Urothelium cell line (cell line): ENCODE measurements at regions not wholly inside any gene's neighbourhood (a gene's known extent, or its start where the extent isn't known, plus 50 kb on each side); places are given as distances from the start of the nearest gene placed in this dataset.
"Not testable (repeated sequence)": the region's sequence is repeated elsewhere in the genome, so short reads cannot be mapped to it uniquely, and the experiment has no call there.

ENCODE experiments used
- DNase-seq: peaks from one replicate; pipeline ENCODE4 v3.0.0; 2011; ENCODE audit warnings: low spot score, mixed read lengths
- FAIRE-seq: peaks from 2 replicates; lab custom pipeline; 2011; peaks lifted over from hg19 to GRCh38; lab: Jason Lieb, UNC

- FAIRE-seq (no peak), DNase-seq (peak; percentile 6)
Measured at GRCh38 chr3:20668411-20668810, 482.4 kb upstream of the SGO1 start.

DNA sequence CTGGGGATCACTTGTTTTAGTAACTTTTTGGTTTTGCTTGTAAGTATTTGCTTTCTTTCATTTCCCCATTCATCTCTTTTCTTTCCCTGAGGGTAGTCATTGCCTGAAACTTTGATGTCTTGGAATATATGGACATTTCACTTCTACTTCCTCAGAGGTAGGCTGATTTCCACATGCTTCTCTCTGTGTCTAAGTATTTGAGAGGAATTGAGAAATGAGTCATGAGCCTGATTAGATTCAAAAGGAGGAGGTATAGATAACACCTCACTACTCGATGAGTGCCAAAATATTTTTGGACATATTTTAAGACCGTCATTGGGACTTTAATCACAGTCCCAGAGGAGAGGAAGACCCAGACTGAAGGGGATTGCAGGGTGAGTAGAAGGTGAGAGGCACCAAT, 480.1 kb upstream of the SGO1 start:
- FAIRE-seq (no peak), DNase-seq (no peak)

DNA sequence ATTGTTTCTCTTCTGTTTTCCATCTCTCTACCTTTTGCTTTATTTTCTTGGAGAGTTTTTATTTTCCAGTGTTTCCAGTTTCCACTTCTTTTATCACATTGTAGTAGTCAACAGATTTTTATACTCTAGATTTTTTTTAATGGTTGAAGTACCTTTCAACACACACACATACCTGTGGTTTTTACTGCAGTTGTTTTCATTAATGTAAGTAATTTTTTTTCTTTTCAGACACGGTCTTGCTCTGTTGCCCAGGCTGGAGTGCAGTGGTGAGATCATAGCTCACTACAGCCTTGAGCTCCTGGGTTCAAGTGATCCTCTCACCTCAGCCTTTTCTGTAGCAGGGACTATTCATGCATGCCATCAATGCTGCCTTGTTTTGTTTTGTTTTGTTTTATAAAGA, 472.5 kb upstream of the SGO1 start:
- DNase-seq, result no peak
- FAIRE-seq, result no peak

DNA sequence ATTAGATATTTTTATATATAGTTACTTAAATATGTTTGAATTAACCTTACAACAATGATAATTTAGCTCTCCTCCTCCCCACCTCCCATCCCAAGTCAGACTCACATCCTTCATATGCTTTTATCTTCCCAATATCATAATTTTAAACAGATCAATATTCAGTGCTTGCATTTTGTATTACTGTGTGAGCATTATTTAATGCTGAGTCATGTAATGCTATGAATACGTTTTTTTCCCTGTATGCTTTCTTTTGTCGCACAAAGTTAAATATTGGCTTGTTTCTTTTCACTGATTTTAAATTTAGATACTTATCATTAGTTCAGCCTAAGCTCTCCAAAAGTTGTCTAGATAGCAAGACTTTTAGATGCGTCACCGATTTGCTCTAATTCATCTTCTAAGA, 471.6 kb upstream of the SGO1 start:
- DNase-seq (no peak), FAIRE-seq (no peak)

GRCh38 chr3:20652231-20652986, 466.4 kb upstream of the SGO1 start:
- no peak for FAIRE-seq
- no peak for DNase-seq

GRCh38 chr3:20648921-20649381, 462.9 kb upstream of the SGO1 start:
- FAIRE-seq (no peak), DNase-seq (no peak)

DNA sequence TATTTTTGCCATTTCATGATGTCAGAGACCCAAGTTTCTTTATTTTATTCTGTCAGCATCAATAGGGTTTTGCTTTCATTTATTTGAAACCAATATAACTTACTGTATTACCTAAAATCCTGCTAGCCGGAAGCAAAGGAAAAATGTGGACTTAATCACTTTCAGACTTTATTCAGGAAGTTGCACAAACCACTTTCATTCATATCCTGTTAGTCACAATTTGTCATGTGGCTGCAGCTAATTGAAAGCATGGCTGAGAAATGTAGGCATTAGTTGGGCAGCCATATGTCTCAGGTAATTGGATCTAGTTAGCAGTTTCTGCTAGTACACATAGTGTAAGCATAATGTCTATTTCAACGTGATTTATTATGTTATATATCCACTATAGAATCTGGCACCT, 462.3 kb upstream of the SGO1 start:
- FAIRE-seq (no peak), DNase-seq (no peak)

GRCh38 chr3:20646425-20646824, 460.4 kb upstream of the SGO1 start:
- DNase-seq, result no peak
- no peak for FAIRE-seq

DNA sequence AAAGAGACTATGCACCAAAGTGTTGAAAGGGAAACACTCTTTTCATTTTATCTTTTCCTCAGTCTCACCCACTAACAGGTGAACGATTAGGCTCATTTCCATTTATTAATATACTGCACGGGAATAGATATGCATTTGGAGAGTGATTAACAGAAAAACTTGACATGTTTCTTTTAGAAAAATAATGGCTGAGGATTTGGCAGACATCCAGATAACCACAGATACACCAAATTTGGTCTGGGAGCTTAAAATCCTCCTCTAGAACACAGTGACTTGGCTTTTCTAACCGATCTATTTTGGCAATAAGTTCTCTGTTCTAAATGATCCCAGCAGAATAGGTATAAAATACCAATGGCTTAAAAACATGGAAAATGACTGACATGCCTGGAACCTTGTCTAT, 459.3 kb upstream of the SGO1 start:
- no peak for DNase-seq
- no peak for FAIRE-seq

- FAIRE-seq, result no peak
- DNase-seq, result no peak
Measured at GRCh38 chr3:20637729-20638128, 451.7 kb upstream of the SGO1 start.

- FAIRE-seq, result no peak
- DNase-seq, result no peak
Measured at GRCh38 chr3:20622304-20622703, 436.3 kb upstream of the SGO1 start.

- not testable (repeated sequence) for FAIRE-seq
Measured at GRCh38 chr3:20618621-20619020, 432.6 kb upstream of the SGO1 start.

GRCh38 chr3:20618181-20618580, 432.2 kb upstream of the SGO1 start:
- not testable (repeated sequence) for FAIRE-seq, DNase-seq

More at GRCh38 chr3:20618621-20619020, 432.6 kb upstream of the SGO1 start:
- not testable (repeated sequence) for DNase-seq

DNA sequence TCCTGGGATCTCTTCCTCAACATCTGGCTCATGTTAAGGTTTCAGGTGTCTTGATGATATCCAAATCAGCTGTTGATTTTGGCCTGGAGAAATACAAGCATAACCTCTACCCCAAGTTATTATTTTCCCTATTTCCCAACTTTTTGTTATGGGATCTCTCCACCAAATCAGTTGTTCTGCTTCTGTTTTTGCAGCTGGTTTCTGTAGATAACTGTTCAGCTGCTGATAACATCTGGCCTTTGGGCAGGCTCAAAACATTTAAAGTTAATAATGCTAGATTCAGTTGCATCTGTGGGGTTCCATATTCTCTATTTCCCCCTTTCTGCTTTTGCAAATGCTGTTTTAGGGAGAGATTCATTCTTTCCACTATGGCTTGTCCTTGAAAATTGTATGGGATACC, 430.0 kb upstream of the SGO1 start:
- FAIRE-seq, DNase-seq: not testable (repeated sequence)

DNA sequence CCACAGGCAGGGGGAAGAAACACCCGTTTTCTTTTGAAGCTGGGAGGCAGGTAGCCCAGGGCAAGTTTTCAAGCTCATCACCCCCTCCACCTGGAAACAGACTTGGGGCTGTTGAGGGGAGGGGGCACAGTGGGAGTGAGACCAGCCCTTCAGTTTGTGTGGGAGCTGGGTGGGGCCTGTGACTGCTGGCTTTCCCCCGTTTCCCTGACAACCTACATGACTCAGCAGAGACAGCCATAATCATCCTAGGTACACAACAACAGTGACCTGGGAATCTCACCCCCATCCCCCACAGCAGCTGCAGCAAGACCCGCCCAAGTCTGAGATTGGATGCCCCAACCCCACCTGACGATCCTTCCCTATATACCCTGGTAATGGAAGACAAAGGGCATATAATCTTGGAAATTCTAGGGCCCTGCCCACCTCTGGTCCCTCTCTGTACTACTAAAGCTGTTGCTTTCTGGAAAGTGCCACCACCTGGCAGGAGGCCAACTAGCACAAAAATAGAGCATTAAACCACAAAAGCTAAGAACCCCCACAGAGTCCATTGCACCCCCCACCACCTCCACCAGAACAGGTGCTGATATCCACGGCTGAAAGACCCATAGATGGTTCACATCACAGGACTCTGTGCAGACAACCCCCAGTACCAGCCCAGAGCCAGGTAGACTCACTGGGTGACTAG, 422.2 kb upstream of the SGO1 start:
- no peak for DNase-seq
- no peak for FAIRE-seq

DNA sequence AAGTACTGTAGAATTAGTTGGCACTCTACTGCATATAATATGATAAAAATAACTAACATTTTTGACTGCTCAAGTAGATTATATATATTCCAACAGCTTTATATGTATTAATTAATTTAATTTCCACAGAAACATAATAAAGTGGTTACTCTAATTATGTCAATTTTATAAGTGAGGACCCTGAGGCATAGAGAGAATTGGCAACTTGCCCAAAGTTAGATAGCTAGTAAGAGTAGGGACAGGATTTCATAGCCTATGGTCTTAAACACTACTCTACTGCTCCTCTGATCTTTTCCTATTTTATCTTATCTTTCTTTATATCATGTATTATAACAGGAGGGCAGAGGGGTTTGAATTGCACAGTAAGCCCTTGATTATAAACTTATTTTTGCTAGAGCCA, 418.7 kb upstream of the SGO1 start:
- DNase-seq (no peak), FAIRE-seq (no peak)

GRCh38 chr3:20589275-20589674, 403.3 kb upstream of the SGO1 start:
- no peak for FAIRE-seq
- no peak for DNase-seq

- FAIRE-seq (no peak), DNase-seq (no peak)
Measured at GRCh38 chr3:20588781-20589180, 402.8 kb upstream of the SGO1 start.

- no peak for FAIRE-seq
- DNase-seq, result no peak
Measured at GRCh38 chr3:20583648-20584047, 397.6 kb upstream of the SGO1 start.

DNA sequence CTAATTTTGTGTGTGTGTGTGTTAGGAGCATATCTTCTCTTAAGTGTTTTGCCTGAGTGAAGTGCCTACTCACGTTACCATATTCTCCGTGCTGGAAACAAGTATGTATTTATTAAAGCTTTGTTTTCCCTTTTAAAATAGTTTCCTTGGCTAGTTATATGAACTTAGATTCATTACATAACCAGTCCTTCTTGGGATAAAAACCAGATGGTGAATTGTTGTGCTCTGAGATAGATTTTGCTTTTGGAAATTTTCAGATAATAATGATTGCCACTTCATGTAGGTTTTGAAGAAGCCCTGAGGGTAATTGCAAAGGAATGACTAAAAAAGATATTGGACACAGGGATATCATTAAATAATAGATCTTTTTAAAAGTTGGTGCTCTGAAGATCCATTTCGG, 390.2 kb upstream of the SGO1 start:
- FAIRE-seq, result no peak
- DNase-seq, result no peak

DNA sequence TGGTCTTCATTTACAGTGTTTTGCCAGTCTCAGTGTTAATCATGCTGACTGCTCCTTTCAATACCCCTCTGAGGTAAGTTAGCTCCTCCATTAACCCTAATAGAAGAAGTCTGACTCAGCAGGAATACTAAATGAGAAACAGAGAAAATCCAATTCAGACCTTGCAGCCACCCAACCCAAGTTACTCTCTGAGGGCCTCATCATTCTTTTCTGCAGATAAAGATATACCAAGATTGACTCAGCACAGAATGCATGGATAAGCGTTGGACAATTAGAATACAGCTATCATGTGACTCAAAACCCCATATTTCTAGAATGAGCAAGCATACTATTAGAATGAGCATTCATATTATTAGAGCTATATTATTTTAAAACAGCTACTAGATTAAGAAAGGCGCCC, 389.1 kb upstream of the SGO1 start:
- DNase-seq, result no peak
- FAIRE-seq, result no peak

DNA sequence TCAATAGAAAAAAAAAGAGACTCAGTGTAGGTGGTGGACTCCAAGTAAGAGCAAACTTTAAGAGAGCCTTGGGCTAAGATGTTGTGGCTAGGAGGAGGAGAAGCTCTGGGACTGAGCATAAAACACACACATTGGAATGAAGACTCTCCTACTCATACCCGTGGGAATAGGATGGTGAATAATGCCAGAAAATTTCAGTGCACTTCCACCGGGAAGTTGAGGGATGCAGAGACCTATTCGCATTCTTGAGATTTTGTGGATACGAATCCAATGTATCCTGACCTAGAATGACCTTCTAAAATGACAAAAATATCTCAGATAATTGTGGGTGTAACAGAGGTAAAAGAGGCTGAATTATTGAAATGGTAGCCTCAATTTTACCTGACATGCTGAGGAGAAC, 388.7 kb upstream of the SGO1 start:
- DNase-seq (peak; percentile 29), FAIRE-seq (no peak)
